Testis (tissue), 2 donors: ENCODE measurements at regions not wholly inside any gene's neighbourhood (a gene's known extent, or its start where the extent isn't known, plus 50 kb on each side); places are given as distances from the start of the nearest gene placed in this dataset.

Experiments
- CTCF ChIP-seq, 3 experiments: fragments of 450-650 bp in 2 of 3; fragments of 200-600 bp in 1 of 3; sonication (generic) in 1 of 3; IDR thresholded peaks; one replicate each; pipeline ENCODE4 v1.5.1; 2016 to 2019; ENCODE audit warnings: antibody characterized with exemption in 3 of 3, mild to moderate bottlenecking in 2 of 3, moderate library complexity in 1 of 3
- POLR2A ChIP-seq: fragments of 450-650 bp; IDR thresholded peaks from one replicate; pipeline ENCODE4 v1.6.1; 2017; ENCODE audit warnings: antibody characterized with exemption, mild to moderate bottlenecking, moderate library complexity

DNA sequence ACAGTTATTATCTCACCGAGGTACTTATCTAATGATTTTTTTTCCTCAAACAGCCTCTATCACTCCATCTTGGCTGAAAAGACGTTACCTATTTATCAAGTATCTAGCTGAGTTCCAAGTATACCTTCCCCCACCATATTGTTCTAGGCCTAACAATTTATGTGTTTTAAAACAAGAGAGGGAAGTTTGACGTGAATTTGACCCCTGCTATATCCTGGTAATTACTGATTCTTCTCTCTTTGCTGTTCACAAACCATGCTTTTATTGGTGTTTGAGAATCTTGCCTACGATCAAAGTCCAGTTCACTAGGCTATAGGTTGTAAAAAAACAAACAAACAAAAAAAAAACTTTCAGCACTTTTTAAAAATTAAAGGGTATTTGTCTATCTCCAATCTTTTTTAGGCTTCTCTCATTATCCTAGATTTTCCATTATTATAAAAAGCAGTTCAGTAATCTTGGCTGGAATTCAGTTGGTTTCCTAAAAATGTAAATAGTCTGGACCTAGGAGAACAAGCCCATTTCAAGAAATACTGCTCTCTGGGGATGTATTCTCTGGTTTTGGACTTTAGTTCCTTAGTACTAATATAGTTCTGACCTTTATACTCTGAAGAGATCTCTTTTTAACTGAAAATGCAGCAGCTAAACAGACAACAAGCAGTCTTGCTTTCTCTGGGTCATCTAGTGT is 505.4 kb downstream of the CPS1 start:
- no peak for TF ChIP-seq CTCF (IDR thresholded peaks at IDR 0.05)
- TF ChIP-seq POLR2A: no peak
